ENCODE measurements at regions not wholly inside any gene's neighbourhood (a gene's known extent, or its start where the extent isn't known, plus 50 kb on each side); places are given as distances from the start of the nearest gene placed in this dataset.

- no peak for TF ChIP-seq RARB (CRISPR knock-in tag; IDR thresholded peaks at IDR 0.05)
- TF ChIP-seq ARNTL (CRISPR knock-in tag; IDR thresholded peaks at IDR 0.05; ENCODE audit: borderline replicate concordance, low read depth): no peak
- TF ChIP-seq GLIS3 (CRISPR knock-in tag; IDR thresholded peaks at IDR 0.05): no peak
- no peak for TF ChIP-seq CREB5 (CRISPR knock-in tag; IDR thresholded peaks at IDR 0.05; ENCODE audit: low read depth)
- no peak for TF ChIP-seq ZNF70 (CRISPR knock-in tag; IDR thresholded peaks at IDR 0.05)
- TF ChIP-seq ZFP3 (CRISPR knock-in tag; IDR thresholded peaks at IDR 0.05): no peak
- no peak for TF ChIP-seq TCF4 (CRISPR knock-in tag; IDR thresholded peaks at IDR 0.05; ENCODE audit: borderline replicate concordance)
- no peak for TF ChIP-seq CSRNP3 (CRISPR knock-in tag; IDR thresholded peaks at IDR 0.05)
- no peak for TF ChIP-seq POU6F1 (CRISPR knock-in tag; IDR thresholded peaks at IDR 0.05; ENCODE audit: borderline replicate concordance, low read depth)
Observed at GRCh38 chrX:113033966-113034680, 193.5 kb upstream of the AMOT start.

GRCh38 chrX:113019958-113020357 lies 179.3 kb upstream of the AMOT start:
- ATAC-seq: no peak

More at GRCh38 chrX:113033966-113034680, 193.5 kb upstream of the AMOT start:
- ATAC-seq: no peak

More at GRCh38 chrX:113019958-113020357, 179.3 kb upstream of the AMOT start:
- no peak for TF ChIP-seq PPARA (CRISPR knock-in tag; IDR thresholded peaks at IDR 0.05; ENCODE audit: borderline replicate concordance)
- TF ChIP-seq TOX (CRISPR knock-in tag; IDR thresholded peaks at IDR 0.05; ENCODE audit: borderline replicate concordance): no peak
- TF ChIP-seq TCF4 (CRISPR knock-in tag; IDR thresholded peaks at IDR 0.05; ENCODE audit: borderline replicate concordance): no peak
- TF ChIP-seq BACH2 (CRISPR knock-in tag; IDR thresholded peaks at IDR 0.05; ENCODE audit: borderline replicate concordance): no peak
- TF ChIP-seq CREB5 (CRISPR knock-in tag; IDR thresholded peaks at IDR 0.05; ENCODE audit: low read depth): no peak
- no peak for TF ChIP-seq SNAI2 (CRISPR knock-in tag; IDR thresholded peaks at IDR 0.05)
- no peak for TF ChIP-seq ZNF70 (CRISPR knock-in tag; IDR thresholded peaks at IDR 0.05)
- no peak for TF ChIP-seq ZFP30 (CRISPR knock-in tag; IDR thresholded peaks at IDR 0.05)
- no peak for TF ChIP-seq ARNTL (CRISPR knock-in tag; IDR thresholded peaks at IDR 0.05; ENCODE audit: borderline replicate concordance, low read depth)
- no peak for TF ChIP-seq POU6F1 (CRISPR knock-in tag; IDR thresholded peaks at IDR 0.05; ENCODE audit: borderline replicate concordance, low read depth)
- TF ChIP-seq OSR1 (CRISPR knock-in tag; IDR thresholded peaks at IDR 0.05): no peak
- no peak for TF ChIP-seq CSDC2 (CRISPR knock-in tag; IDR thresholded peaks at IDR 0.05)
- TF ChIP-seq ZNF8 (CRISPR knock-in tag; IDR thresholded peaks at IDR 0.05): no peak
- no peak for TF ChIP-seq GLIS3 (CRISPR knock-in tag; IDR thresholded peaks at IDR 0.05)
- TF ChIP-seq ZFP3 (CRISPR knock-in tag; IDR thresholded peaks at IDR 0.05): no peak
- no peak for TF ChIP-seq TSHZ2 (CRISPR knock-in tag; IDR thresholded peaks at IDR 0.05)
- no peak for TF ChIP-seq RARB (CRISPR knock-in tag; IDR thresholded peaks at IDR 0.05)
- no peak for TF ChIP-seq PATZ1 (CRISPR knock-in tag; IDR thresholded peaks at IDR 0.05; ENCODE audit: borderline replicate concordance)
- no peak for TF ChIP-seq ZNF565 (CRISPR knock-in tag; conservative IDR thresholded peaks at IDR 0.05; ENCODE audit: low read depth)

Measured in SK-N-SH treated with all-trans-retinoic acid at 6 μM for 48 hours (cell line).